Tibial nerve (tissue), 4 donors: ENCODE measurements at regions not wholly inside any gene's neighbourhood (a gene's known extent, or its start where the extent isn't known, plus 50 kb on each side); places are given as distances from the start of the nearest gene placed in this dataset.

Experiments used
- EP300 ChIP-seq, 2 donors: sonication (generic); formaldehyde crosslinking; IDR thresholded peaks; one replicate each; pipeline ENCODE4 v1.6.1; 2017; ENCODE audit warnings: antibody characterized with exemption in 2 of 2, mild to moderate bottlenecking in 1 of 2
- TF ChIP-seq, protein P1 (sequence below), 5 experiments: fragments of 200-600 bp in 3 of 5; fragments of 450-650 bp in 2 of 5; sonication (generic) in 3 of 5; IDR thresholded peaks; one replicate each; pipeline ENCODE4 v1.5.1; 2016 to 2019; ENCODE audit warnings: antibody characterized with exemption in 5 of 5, mild to moderate bottlenecking in 3 of 5, moderate library complexity in 2 of 5

DNA sequence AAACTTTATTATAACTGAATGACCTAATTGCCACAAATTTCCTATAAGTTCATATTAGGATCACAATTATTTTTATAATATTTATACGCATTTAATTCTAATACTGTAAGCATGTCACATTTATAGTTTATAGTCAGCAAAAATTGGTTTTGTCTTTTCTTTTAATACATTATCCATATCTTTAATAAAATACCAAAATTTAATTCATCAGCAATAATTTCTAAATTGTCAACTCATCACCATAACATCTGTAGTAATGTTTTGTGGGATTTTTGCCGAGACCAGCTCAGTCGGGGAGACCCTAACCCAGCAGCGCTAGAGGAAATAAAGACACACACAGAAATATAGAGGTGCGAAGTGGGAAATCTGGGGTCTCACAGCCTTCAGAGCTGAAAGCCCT, 254.2 kb downstream of the KIF21A start:
- TF ChIP-seq, protein P1, sequence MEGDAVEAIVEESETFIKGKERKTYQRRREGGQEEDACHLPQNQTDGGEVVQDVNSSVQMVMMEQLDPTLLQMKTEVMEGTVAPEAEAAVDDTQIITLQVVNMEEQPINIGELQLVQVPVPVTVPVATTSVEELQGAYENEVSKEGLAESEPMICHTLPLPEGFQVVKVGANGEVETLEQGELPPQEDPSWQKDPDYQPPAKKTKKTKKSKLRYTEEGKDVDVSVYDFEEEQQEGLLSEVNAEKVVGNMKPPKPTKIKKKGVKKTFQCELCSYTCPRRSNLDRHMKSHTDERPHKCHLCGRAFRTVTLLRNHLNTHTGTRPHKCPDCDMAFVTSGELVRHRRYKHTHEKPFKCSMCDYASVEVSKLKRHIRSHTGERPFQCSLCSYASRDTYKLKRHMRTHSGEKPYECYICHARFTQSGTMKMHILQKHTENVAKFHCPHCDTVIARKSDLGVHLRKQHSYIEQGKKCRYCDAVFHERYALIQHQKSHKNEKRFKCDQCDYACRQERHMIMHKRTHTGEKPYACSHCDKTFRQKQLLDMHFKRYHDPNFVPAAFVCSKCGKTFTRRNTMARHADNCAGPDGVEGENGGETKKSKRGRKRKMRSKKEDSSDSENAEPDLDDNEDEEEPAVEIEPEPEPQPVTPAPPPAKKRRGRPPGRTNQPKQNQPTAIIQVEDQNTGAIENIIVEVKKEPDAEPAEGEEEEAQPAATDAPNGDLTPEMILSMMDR (IDR thresholded peaks at IDR 0.05) = no peak
- TF ChIP-seq EP300 (IDR thresholded peaks at IDR 0.05) = no peak
